Esophagus squamous epithelium (tissue), 5 donors: ENCODE measurements at regions not wholly inside any gene's neighbourhood (a gene's known extent, or its start where the extent isn't known, plus 50 kb on each side); places are given as distances from the start of the nearest gene placed in this dataset.

Source experiments
- DNase-seq: peaks from one replicate; lab custom pipeline; 2025; lab: John Stamatoyannopoulos, UW
- H3K27ac ChIP-seq, 4 donors: fragments of 200-600 bp; sonication (generic); one replicate each; pipeline ENCODE4 v1.5.1; 2016 to 2019; ENCODE audit warnings: mild to moderate bottlenecking in 1 of 4
- H3K27me3 ChIP-seq, 4 donors: fragments of 200-600 bp; sonication (generic); 1 replicate in 3 of 4; 2 replicates in 1 of 4; pipeline versions ENCODE4 v1.5.1 to v1.6.0; 2017 to 2021; ENCODE audit warnings: antibody characterized with exemption in 1 of 4
- H3K36me3 ChIP-seq, 3 donors: fragments of 200-600 bp; sonication (generic); one replicate each; pipeline ENCODE4 v1.5.1; 2016 to 2019
- H3K4me1 ChIP-seq, 3 donors: fragments of 200-600 bp; sonication (generic); one replicate each; pipeline ENCODE4 v1.5.1; 2017 to 2019
- H3K4me3 ChIP-seq, 4 donors: fragments of 200-600 bp; sonication (generic); 1 replicate in 3 of 4; 2 replicates in 1 of 4; pipeline ENCODE4 v1.5.1; 2016 to 2019; ENCODE audit warnings: mild to moderate bottlenecking in 2 of 4, moderate library complexity in 1 of 4
- H3K9me3 ChIP-seq, 3 donors: fragments of 200-600 bp; sonication (generic); one replicate each; pipeline ENCODE4 v1.5.1; 2016 to 2019
- CTCF ChIP-seq, 6 experiments: fragments of 450-650 bp in 4 of 6; fragments of 200-600 bp in 2 of 6; sonication (generic) in 2 of 6; IDR thresholded peaks; one replicate each; pipeline ENCODE4 v1.5.1; 2016 to 2019; ENCODE audit warnings: antibody characterized with exemption in 6 of 6, mild to moderate bottlenecking in 4 of 6, moderate library complexity in 4 of 6
- POLR2A ChIP-seq, 4 donors: fragments of 450-650 bp; IDR thresholded peaks; one replicate each; pipeline ENCODE4 v1.6.1; 2017; ENCODE audit warnings: antibody characterized with exemption in 4 of 4, mild to moderate bottlenecking in 4 of 4, moderate library complexity in 3 of 4
- WGBS, 2 donors: methylation state at CpG; one replicate each; pipeline ENCODE4 v1.1.5; 2018; 5-methylcytosine and 5-hydroxymethylcytosine counted together
- intact Hi-C: fragments of 100-400 bp; cut with DNase I; formaldehyde crosslinking; loops from one replicate; pipeline ENCODE4 v1.15.0; 2022
- donor health status: DM: yes; HTN: yes; CAD: no.

- no peaks in the 10 kb centered on the region for H3K36me3 ChIP-seq
- WGBS, 2 donors, result 40 to 46% methylated on average over 3 of the region's 3 CpGs
- no peak overlapping the region for H3K27ac ChIP-seq
- intact Hi-C loops, result loop anchor here (10.0 kb wide), 1 partner anchor 123 kb away; no protein-coding TSS in a partner anchor
- peaks cover 0 to 9% (median 9%) of the 10 kb centered on the region in 3 donors for H3K9me3 ChIP-seq
- no peak for DNase-seq
- no peak for TF ChIP-seq CTCF (IDR thresholded peaks at IDR 0.05)
- no peak for TF ChIP-seq POLR2A (IDR thresholded peaks at IDR 0.05)
- no peaks in the 10 kb centered on the region for H3K4me1 ChIP-seq
- no peak overlapping the region for H3K4me3 ChIP-seq
- H3K27me3 ChIP-seq, result peaks cover 0 to 36% (median 0%) of the 10 kb centered on the region in 4 donors
Observed at GRCh38 chr3:71857956-71858355, 73.0 kb upstream of the PROK2 start.

- intact Hi-C loops, result loop anchor here (10.0 kb wide), 1 partner anchor 120 kb away; no protein-coding TSS in a partner anchor
- WGBS, 2 donors, result 80 to 87% methylated on average over 4 of the region's 4 CpGs
Observed at GRCh38 chr3:71854706-71855105, 69.8 kb upstream of the PROK2 start.

GRCh38 chr3:71854096-71854495 is 69.1 kb upstream of the PROK2 start:
- Histone ChIP-seq H3K27ac (no peak overlapping the region), H3K9me3 (no peaks in the 10 kb centered on the region), H3K4me1 (no peaks in the 10 kb centered on the region), H3K4me3 (no peak overlapping the region), H3K27me3 (peaks cover 0 to 18% (median 0%) of the 10 kb centered on the region in 4 donors), H3K36me3 (no peaks in the 10 kb centered on the region)
- intact Hi-C loops, result loop anchor here (10.0 kb wide), 1 partner anchor 119 kb away; no protein-coding TSS in a partner anchor
- TF ChIP-seq POLR2A (IDR thresholded peaks at IDR 0.05), result no peak
- no peak for TF ChIP-seq CTCF (IDR thresholded peaks at IDR 0.05)
- WGBS, 2 donors, result 59 to 62% methylated on average over 5 of the region's 5 CpGs
- DNase-seq, result no peak

More at GRCh38 chr3:71854706-71855105, 69.8 kb upstream of the PROK2 start:
- H3K4me3 ChIP-seq, result no peak overlapping the region
- DNase-seq, result no peak
- H3K36me3 ChIP-seq, result no peaks in the 10 kb centered on the region
- H3K9me3 ChIP-seq, result no peaks in the 10 kb centered on the region
- TF ChIP-seq CTCF (IDR thresholded peaks at IDR 0.05) (no peak), POLR2A (IDR thresholded peaks at IDR 0.05) (no peak)
- H3K4me1 ChIP-seq, result no peaks in the 10 kb centered on the region
- H3K27me3 ChIP-seq, result peaks cover 0 to 15% (median 0%) of the 10 kb centered on the region in 4 donors
- no peak overlapping the region for H3K27ac ChIP-seq

- no peak for TF ChIP-seq POLR2A (IDR thresholded peaks at IDR 0.05)
- no peak for TF ChIP-seq CTCF (IDR thresholded peaks at IDR 0.05)
- Histone ChIP-seq H3K27ac (no peak overlapping the region), H3K27me3 (peaks cover 0 to 34% (median 0%) of the 10 kb centered on the region in 4 donors), H3K4me3 (no peak overlapping the region), H3K4me1 (no peaks in the 10 kb centered on the region), H3K9me3 (no peaks in the 10 kb centered on the region), H3K36me3 (no peaks in the 10 kb centered on the region)
- WGBS, 2 donors, result 84 to 92% methylated on average over 3 of the region's 3 CpGs
- DNase-seq, result no peak
- intact Hi-C loops, result loop anchor here (10.0 kb wide), 1 partner anchor 117 kb away; no protein-coding TSS in a partner anchor
Observed at GRCh38 chr3:71851878-71852277, 66.9 kb upstream of the PROK2 start.

DNA sequence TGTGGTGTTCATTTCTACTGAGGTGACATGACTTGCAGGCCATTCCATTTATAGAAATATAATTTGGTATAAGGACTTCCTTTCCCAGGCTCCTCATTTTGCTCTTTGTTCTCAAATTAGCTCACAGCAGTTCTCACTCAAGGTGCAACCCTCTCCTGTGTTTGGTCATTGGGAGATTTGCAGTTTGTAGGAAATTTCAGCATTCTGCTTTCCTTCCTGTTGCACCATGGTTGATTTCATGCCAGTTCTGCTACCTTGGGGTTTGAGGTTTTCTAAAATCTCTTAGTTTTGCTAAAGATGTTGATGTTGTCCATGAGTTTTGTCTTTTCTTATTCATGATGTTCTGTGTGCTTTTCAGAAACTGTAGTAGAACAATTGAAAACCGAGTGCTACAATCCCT is 65.7 kb upstream of the PROK2 start:
- no peak for DNase-seq
- intact Hi-C loops, result loop anchor here (10.0 kb wide), 1 partner anchor 116 kb away; no protein-coding TSS in a partner anchor
- H3K27ac ChIP-seq, result no peak overlapping the region
- no peaks in the 10 kb centered on the region for H3K4me1 ChIP-seq
- H3K27me3 ChIP-seq, result peaks cover 0 to 35% (median 0%) of the 10 kb centered on the region in 4 donors
- TF ChIP-seq POLR2A (IDR thresholded peaks at IDR 0.05) (no peak), CTCF (IDR thresholded peaks at IDR 0.05) (no peak)
- no peak overlapping the region for H3K4me3 ChIP-seq
- H3K36me3 ChIP-seq, result no peaks in the 10 kb centered on the region
- H3K9me3 ChIP-seq, result no peaks in the 10 kb centered on the region
- 43 to 47% methylated on average over 1 of the region's 1 CpG for WGBS, 2 donors
